ENCODE measurements at regions not wholly inside any gene's neighbourhood (a gene's known extent, or its start where the extent isn't known, plus 50 kb on each side); places are given as distances from the start of the nearest gene placed in this dataset.

DNA sequence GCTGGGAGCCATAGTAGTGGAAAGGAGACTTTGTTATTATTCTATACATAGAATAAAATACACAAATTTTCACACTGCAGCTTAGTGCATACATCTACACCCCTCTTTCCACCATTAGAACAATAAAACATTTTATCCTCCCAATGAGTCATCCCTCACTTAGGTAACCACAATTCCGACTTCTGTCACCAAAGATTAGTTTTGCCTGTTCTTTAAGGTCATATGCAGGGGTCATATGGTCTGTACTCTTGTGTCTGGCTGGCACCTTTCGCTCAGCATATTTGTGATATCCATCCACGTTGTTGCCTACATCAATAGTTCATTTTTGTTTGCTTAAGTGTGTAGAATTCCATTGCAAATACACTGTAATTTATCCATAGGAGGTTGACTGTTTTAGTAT lies 399.4 kb downstream of the SHQ1 start:
- DNase-seq = no peak

- no peak for DNase-seq
Measured at GRCh38 chr3:72448375-72448823, 399.8 kb downstream of the SHQ1 start.

GRCh38 chr3:72447059-72447946 lies 400.9 kb downstream of the SHQ1 start:
- DNase-seq = peak; percentile 94

- no peak for DNase-seq
Measured at GRCh38 chr3:72446218-72447058, 401.8 kb downstream of the SHQ1 start, which contains the start of gene RYBP. Gene RYBP, minus strand, starts transcription at chr3:72446621.

DNA sequence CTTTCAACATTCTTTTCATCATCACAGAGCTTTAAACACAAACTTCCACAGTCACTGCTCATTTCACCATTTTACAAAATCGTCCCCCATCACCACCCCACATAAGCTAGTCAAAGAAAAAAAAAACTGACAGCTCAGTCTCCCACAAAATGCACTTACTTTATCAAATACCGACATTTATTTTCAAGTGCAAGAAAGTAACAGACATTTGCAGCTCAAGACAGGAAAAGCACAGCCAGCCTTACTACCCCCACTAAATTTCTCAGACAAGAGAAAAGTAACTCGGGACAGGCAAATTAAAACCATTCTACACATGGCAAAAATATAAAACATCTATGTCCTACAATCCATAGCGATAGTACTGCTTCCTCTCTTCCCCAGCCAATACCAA lies 402.4 kb downstream of the SHQ1 start:
- no peak for DNase-seq

DNA sequence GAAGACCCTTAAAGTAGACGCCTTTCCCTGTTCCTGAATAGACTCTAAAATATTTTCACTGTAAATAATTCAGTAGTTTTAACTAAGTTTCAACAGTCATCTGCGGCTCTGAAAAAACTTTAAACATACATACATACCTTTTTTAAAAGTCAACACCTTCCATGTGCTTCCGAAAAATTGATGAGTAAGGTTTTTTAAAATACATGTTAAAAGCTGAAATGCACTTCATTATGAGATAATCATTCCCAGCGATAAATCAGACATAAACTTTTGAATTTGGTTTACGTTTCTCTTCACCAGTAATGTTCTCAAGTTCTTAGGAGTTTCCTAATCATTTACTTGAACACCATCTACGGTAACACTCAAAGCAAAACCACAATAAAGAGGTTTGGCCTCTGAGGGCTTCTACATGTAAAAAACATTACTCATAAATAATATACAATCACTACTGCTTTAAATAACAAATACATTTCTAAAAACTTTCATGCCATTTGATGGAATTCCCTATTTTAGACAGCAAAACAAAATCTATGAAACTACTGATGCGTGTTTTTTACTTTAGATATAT lies 403.5 kb downstream of the SHQ1 start:
- DNase-seq = no peak

- no peak for DNase-seq
Measured at GRCh38 chr3:72442759-72443158, 405.5 kb downstream of the SHQ1 start.

GRCh38 chr3:72441284-72441994 lies 406.8 kb downstream of the SHQ1 start:
- DNase-seq = no peak

- DNase-seq = no peak
Measured at GRCh38 chr3:72440491-72440890, 407.8 kb downstream of the SHQ1 start.

- DNase-seq = no peak
Measured at GRCh38 chr3:72439321-72440183, 408.7 kb downstream of the SHQ1 start.

GRCh38 chr3:72437661-72438406 lies 410.4 kb downstream of the SHQ1 start:
- DNase-seq = no peak

DNA sequence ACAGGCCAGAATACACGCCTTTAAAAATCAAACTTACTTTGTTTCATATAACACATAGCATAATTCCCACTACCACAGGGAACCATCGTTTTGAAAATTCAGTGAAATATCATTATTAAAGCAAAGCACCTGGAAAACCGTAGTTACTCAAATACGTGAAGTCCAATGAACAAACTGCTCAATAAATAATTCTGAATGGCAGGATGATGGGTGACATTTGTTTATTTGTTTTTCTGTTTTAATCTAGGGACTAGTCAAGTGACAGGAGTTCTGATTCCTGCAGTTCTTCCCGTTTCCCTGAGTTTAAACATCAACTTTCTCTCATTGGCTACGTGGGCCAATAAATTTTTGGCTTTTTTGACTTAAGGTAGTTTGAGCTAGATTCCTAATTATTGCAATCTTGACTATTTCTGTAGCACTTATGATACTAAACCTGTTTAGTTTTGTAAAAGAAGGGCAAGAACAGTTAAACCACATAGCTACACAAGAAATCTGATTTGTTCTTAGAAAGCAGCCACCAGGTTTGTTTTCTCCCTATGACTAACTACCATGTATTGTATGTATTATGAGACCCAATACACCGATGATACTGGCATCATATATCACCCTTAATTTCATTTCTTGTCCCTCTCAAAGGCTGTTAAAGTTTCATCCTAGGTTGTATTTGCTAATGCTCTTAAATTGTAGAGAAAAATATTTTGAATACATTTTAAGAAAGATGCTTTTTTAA lies 411.2 kb downstream of the SHQ1 start:
- DNase-seq = no peak

- no peak for DNase-seq
Measured at GRCh38 chr3:72434296-72434695, 413.9 kb downstream of the SHQ1 start.

GRCh38 chr3:72432246-72432645 lies 416.0 kb downstream of the SHQ1 start:
- DNase-seq = no peak

GRCh38 chr3:72429589-72430353 lies 418.5 kb downstream of the SHQ1 start:
- DNase-seq = no peak

DNA sequence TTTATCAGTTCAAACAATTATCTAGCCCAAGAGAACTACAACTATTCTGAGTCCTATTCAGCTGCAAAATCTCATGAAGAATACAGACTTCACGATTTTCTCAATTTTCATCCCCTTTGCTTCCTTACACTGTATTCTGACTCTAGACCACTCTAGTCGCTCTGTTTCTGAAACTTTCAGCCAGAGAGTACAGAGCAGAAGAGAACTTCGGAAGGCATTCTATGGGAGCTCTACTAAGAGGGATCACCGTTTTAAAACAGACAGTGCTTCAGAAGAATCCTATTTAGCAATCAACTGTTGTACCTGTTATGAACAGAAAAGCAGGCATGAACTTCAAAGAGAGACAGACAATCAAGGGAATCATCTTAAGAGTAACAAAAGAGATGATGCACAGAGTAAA lies 419.4 kb downstream of the SHQ1 start:
- DNase-seq = no peak

DNA sequence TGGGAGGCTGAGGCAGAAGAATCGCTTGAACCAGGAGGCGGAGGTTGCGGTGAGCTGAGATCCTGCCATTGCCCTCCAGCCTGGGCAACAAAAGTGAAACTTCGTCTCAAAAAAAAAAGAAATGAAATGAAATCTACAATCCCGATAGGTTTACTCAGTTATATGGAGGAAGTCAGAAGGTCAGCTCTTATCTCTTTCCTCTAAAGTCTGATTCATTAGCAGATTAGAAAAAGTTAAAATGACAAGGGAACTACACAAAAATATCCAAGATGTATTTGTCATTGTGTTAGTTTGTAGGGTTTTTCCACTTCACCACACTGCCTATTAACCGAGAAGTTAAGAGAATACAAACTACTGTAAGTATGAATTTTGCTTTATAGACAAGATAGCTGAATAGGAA lies 420.6 kb downstream of the SHQ1 start:
- no peak for DNase-seq

DNA sequence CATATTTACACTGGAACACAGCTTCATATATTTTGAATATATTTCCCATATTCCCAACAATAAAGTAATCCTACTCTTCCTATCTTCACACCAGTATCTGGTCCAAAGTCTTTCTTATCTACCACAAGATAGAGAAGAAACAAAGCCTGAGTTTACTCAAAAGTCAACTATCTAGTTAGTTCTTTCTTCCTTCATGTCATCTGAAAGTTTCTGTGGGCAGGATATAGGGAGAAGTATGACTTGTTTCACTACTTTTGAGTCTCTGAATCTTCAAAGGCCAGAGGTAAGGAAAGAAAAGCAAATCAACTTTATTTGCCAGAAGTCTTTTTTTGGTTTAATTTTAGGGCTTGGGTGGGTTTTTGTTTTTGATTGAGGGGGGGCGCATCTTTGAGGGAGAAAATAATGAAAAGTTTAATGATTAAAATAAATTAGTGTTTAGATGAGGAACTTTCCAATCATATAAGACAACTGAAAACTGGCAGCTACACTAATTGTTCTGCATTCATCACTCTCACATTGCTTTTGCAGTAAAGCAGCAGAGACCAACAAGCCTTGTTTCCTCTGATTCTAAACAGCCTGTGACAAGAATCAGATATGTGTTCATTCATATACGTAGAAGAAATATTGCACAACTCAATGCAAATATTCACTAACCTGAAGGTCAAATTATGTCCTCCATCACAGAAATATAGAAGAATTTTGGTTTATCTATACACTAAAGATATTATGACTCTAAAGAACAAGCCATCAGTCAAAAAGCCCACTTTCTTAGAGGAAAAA lies 421.4 kb downstream of the SHQ1 start:
- DNase-seq = no peak

- DNase-seq = no peak
Measured at GRCh38 chr3:72423643-72424042, 424.6 kb downstream of the SHQ1 start.

Measured in 8988T (cell line).